ENCODE measurements at regions not wholly inside any gene's neighbourhood (a gene's known extent, or its start where the extent isn't known, plus 50 kb on each side); places are given as distances from the start of the nearest gene placed in this dataset.

- no peak for ATAC-seq
- TF ChIP-seq, protein P1, sequence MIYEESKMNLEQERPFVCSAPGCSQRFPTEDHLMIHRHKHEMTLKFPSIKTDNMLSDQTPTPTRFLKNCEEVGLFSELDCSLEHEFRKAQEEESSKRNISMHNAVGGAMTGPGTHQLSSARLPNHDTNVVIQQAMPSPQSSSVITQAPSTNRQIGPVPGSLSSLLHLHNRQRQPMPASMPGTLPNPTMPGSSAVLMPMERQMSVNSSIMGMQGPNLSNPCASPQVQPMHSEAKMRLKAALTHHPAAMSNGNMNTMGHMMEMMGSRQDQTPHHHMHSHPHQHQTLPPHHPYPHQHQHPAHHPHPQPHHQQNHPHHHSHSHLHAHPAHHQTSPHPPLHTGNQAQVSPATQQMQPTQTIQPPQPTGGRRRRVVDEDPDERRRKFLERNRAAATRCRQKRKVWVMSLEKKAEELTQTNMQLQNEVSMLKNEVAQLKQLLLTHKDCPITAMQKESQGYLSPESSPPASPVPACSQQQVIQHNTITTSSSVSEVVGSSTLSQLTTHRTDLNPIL (CRISPR knock-in tag; IDR thresholded peaks at IDR 0.05; ENCODE audit: low read depth), result no peak
- no peak for TF ChIP-seq SNAI2 (CRISPR knock-in tag; IDR thresholded peaks at IDR 0.05)
- TF ChIP-seq ARNTL (CRISPR knock-in tag; IDR thresholded peaks at IDR 0.05; ENCODE audit: borderline replicate concordance, low read depth), result no peak
- no peak for TF ChIP-seq OSR1 (CRISPR knock-in tag; IDR thresholded peaks at IDR 0.05)
- TF ChIP-seq, protein P2, sequence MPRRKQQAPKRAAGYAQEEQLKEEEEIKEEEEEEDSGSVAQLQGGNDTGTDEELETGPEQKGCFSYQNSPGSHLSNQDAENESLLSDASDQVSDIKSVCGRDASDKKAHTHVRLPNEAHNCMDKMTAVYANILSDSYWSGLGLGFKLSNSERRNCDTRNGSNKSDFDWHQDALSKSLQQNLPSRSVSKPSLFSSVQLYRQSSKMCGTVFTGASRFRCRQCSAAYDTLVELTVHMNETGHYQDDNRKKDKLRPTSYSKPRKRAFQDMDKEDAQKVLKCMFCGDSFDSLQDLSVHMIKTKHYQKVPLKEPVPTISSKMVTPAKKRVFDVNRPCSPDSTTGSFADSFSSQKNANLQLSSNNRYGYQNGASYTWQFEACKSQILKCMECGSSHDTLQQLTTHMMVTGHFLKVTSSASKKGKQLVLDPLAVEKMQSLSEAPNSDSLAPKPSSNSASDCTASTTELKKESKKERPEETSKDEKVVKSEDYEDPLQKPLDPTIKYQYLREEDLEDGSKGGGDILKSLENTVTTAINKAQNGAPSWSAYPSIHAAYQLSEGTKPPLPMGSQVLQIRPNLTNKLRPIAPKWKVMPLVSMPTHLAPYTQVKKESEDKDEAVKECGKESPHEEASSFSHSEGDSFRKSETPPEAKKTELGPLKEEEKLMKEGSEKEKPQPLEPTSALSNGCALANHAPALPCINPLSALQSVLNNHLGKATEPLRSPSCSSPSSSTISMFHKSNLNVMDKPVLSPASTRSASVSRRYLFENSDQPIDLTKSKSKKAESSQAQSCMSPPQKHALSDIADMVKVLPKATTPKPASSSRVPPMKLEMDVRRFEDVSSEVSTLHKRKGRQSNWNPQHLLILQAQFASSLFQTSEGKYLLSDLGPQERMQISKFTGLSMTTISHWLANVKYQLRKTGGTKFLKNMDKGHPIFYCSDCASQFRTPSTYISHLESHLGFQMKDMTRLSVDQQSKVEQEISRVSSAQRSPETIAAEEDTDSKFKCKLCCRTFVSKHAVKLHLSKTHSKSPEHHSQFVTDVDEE (CRISPR knock-in tag; IDR thresholded peaks at IDR 0.05), result no peak
- no peak for TF ChIP-seq ZFP30 (CRISPR knock-in tag; IDR thresholded peaks at IDR 0.05)
- TF ChIP-seq CSDC2 (CRISPR knock-in tag; IDR thresholded peaks at IDR 0.05), result no peak
- TF ChIP-seq ZNF8 (CRISPR knock-in tag; IDR thresholded peaks at IDR 0.05), result no peak
- no peak for TF ChIP-seq TOX (CRISPR knock-in tag; IDR thresholded peaks at IDR 0.05; ENCODE audit: borderline replicate concordance)
- no peak for TF ChIP-seq ZC3H10 (CRISPR knock-in tag; IDR thresholded peaks at IDR 0.05)
Observed at GRCh38 chr20:12317433-12317832, 399.7 kb downstream of the BTBD3 start.

GRCh38 chr20:12318043-12318442 lies 400.4 kb downstream of the BTBD3 start:
- ATAC-seq, result no peak
- no peak for TF ChIP-seq ISL1 (CRISPR knock-in tag; IDR thresholded peaks at IDR 0.05)

DNA sequence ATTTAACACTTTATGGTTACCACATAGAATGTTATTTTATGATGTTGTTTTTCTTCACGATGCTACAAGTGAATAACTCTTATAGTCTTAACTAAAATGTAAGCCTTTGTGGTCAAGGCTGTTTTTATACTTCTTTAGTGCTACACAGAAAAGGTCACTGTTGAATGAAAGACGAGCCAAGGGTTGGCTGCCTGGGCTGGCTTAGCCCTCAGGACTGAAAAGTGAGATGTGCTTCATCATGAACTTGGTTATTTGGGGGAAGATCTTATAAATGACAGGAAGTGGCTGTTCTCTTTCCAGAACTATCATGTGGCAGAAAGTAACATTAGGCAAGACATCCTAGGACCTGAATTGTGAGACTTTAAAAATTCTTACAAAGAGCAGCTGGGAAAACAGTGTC lies 404.0 kb downstream of the BTBD3 start:
- ATAC-seq, result no peak
- TF ChIP-seq ZNF70 (CRISPR knock-in tag; IDR thresholded peaks at IDR 0.05), result no peak
- TF ChIP-seq BACH2 (CRISPR knock-in tag; IDR thresholded peaks at IDR 0.05; ENCODE audit: borderline replicate concordance), result no peak
- TF ChIP-seq, protein P2 (CRISPR knock-in tag; IDR thresholded peaks at IDR 0.05), result no peak
- TF ChIP-seq, protein P3, sequence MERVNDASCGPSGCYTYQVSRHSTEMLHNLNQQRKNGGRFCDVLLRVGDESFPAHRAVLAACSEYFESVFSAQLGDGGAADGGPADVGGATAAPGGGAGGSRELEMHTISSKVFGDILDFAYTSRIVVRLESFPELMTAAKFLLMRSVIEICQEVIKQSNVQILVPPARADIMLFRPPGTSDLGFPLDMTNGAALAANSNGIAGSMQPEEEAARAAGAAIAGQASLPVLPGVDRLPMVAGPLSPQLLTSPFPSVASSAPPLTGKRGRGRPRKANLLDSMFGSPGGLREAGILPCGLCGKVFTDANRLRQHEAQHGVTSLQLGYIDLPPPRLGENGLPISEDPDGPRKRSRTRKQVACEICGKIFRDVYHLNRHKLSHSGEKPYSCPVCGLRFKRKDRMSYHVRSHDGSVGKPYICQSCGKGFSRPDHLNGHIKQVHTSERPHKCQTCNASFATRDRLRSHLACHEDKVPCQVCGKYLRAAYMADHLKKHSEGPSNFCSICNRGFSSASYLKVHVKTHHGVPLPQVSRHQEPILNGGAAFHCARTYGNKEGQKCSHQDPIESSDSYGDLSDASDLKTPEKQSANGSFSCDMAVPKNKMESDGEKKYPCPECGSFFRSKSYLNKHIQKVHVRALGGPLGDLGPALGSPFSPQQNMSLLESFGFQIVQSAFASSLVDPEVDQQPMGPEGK (CRISPR knock-in tag; IDR thresholded peaks at IDR 0.05; ENCODE audit: borderline replicate concordance), result no peak
- no peak for TF ChIP-seq PPARA (CRISPR knock-in tag; IDR thresholded peaks at IDR 0.05; ENCODE audit: borderline replicate concordance)
- no peak for TF ChIP-seq SNAI2 (CRISPR knock-in tag; IDR thresholded peaks at IDR 0.05)
- TF ChIP-seq GLIS3 (CRISPR knock-in tag; IDR thresholded peaks at IDR 0.05), result no peak
- TF ChIP-seq RARB (CRISPR knock-in tag; IDR thresholded peaks at IDR 0.05), result no peak
- TF ChIP-seq ZNF565 (CRISPR knock-in tag; conservative IDR thresholded peaks at IDR 0.05; ENCODE audit: low read depth), result no peak
- TF ChIP-seq OSR1 (CRISPR knock-in tag; IDR thresholded peaks at IDR 0.05), result no peak
- no peak for TF ChIP-seq TOX (CRISPR knock-in tag; IDR thresholded peaks at IDR 0.05; ENCODE audit: borderline replicate concordance)

GRCh38 chr20:12327205-12327604 lies 409.5 kb downstream of the BTBD3 start:
- ATAC-seq, result no peak
- no peak for TF ChIP-seq BACH2 (CRISPR knock-in tag; IDR thresholded peaks at IDR 0.05; ENCODE audit: borderline replicate concordance)
- TF ChIP-seq, protein P4, sequence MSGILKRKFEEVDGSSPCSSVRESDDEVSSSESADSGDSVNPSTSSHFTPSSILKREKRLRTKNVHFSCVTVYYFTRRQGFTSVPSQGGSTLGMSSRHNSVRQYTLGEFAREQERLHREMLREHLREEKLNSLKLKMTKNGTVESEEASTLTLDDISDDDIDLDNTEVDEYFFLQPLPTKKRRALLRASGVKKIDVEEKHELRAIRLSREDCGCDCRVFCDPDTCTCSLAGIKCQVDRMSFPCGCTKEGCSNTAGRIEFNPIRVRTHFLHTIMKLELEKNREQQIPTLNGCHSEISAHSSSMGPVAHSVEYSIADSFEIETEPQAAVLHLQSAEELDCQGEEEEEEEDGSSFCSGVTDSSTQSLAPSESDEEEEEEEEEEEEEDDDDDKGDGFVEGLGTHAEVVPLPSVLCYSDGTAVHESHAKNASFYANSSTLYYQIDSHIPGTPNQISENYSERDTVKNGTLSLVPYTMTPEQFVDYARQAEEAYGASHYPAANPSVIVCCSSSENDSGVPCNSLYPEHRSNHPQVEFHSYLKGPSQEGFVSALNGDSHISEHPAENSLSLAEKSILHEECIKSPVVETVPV (CRISPR knock-in tag; IDR thresholded peaks at IDR 0.05), result no peak
- TF ChIP-seq ZNF70 (CRISPR knock-in tag; IDR thresholded peaks at IDR 0.05), result no peak
- TF ChIP-seq RARB (CRISPR knock-in tag; IDR thresholded peaks at IDR 0.05), result no peak
- TF ChIP-seq, protein P1 (CRISPR knock-in tag; IDR thresholded peaks at IDR 0.05; ENCODE audit: low read depth), result no peak
- no peak for TF ChIP-seq SNAI2 (CRISPR knock-in tag; IDR thresholded peaks at IDR 0.05)
- TF ChIP-seq ZC3H10 (CRISPR knock-in tag; IDR thresholded peaks at IDR 0.05), result no peak
- no peak for TF ChIP-seq ZNF565 (CRISPR knock-in tag; conservative IDR thresholded peaks at IDR 0.05; ENCODE audit: low read depth)
- TF ChIP-seq, protein P2 (CRISPR knock-in tag; IDR thresholded peaks at IDR 0.05), result no peak
- TF ChIP-seq OSR1 (CRISPR knock-in tag; IDR thresholded peaks at IDR 0.05), result no peak
- TF ChIP-seq ARNTL (CRISPR knock-in tag; IDR thresholded peaks at IDR 0.05; ENCODE audit: borderline replicate concordance, low read depth), result no peak
- no peak for TF ChIP-seq TCF4 (CRISPR knock-in tag; IDR thresholded peaks at IDR 0.05; ENCODE audit: borderline replicate concordance)
